GM12892 (cell line): ENCODE measurements at regions not wholly inside any gene's neighbourhood (a gene's known extent, or its start where the extent isn't known, plus 50 kb on each side); places are given as distances from the start of the nearest gene placed in this dataset.

ENCODE experiments used
- DNase-seq: peaks from one replicate; pipeline ENCODE4 v3.0.0; 2011; ENCODE audit not compliant: insufficient read length
- FAIRE-seq: peaks from 2 replicates; lab custom pipeline; 2011; peaks lifted over from hg19 to GRCh38; lab: Jason Lieb, UNC
- POLR2A ChIP-seq: IDR thresholded peaks from 2 replicates; pipeline ENCODE4 v1.6.1; 2011; ENCODE audit warnings: low read depth, low read length, control low read depth
- POLR2AphosphoS5 ChIP-seq: IDR thresholded peaks from 2 replicates; pipeline ENCODE4 v1.6.1; 2011; ENCODE audit warnings: low read depth, low read length, control low read depth
- TAF1 ChIP-seq: IDR thresholded peaks from 2 replicates; pipeline ENCODE4 v1.6.1; 2011; ENCODE audit warnings: low read depth, mild to moderate bottlenecking, control low read depth, low read length, borderline replicate concordance

- no peak for TF ChIP-seq POLR2AphosphoS5
- TF ChIP-seq TAF1, result no peak
- no peak for TF ChIP-seq POLR2A
- DNase-seq (no peak), FAIRE-seq (no peak)
Measured at GRCh38 chr14:53549956-53550355, 396.8 kb upstream of the DDHD1 start.

- TF ChIP-seq POLR2AphosphoS5 (no peak), POLR2A (no peak), TAF1 (no peak)
- DNase-seq (no peak), FAIRE-seq (no peak)
Measured at GRCh38 chr14:53547593-53547992, 394.5 kb upstream of the DDHD1 start.

GRCh38 chr14:53545217-53545616 is 392.1 kb upstream of the DDHD1 start:
- TF ChIP-seq POLR2A (no peak), POLR2AphosphoS5 (no peak), TAF1 (no peak)
- FAIRE-seq, result peak; percentile 82

GRCh38 chr14:53542732-53543131 is 389.6 kb upstream of the DDHD1 start:
- no peak for FAIRE-seq
- DNase-seq, result no peak
- TF ChIP-seq POLR2AphosphoS5 (no peak), TAF1 (no peak), POLR2A (no peak)

More at GRCh38 chr14:53545217-53545616, 392.1 kb upstream of the DDHD1 start:
- DNase-seq, result no peak

- FAIRE-seq, result no peak
- TF ChIP-seq TAF1, result no peak
- TF ChIP-seq POLR2AphosphoS5, result no peak
- no peak for TF ChIP-seq POLR2A
- no peak for DNase-seq
Measured at GRCh38 chr14:53541411-53541810, 388.3 kb upstream of the DDHD1 start.

- no peak for TF ChIP-seq POLR2AphosphoS5
- TF ChIP-seq TAF1, result no peak
- no peak for TF ChIP-seq POLR2A
- peak; percentile 92 for FAIRE-seq
Measured at GRCh38 chr14:53539489-53540126, 386.5 kb upstream of the DDHD1 start.

GRCh38 chr14:53538316-53538881 is 385.3 kb upstream of the DDHD1 start:
- no peak for FAIRE-seq
- no peak for DNase-seq
- no peak for TF ChIP-seq TAF1
- TF ChIP-seq POLR2A, result no peak
- no peak for TF ChIP-seq POLR2AphosphoS5

More at GRCh38 chr14:53539489-53540126, 386.5 kb upstream of the DDHD1 start:
- peak; percentile 4 for DNase-seq

- FAIRE-seq, result no peak
- TF ChIP-seq POLR2A, result no peak
- TF ChIP-seq TAF1, result no peak
- no peak for TF ChIP-seq POLR2AphosphoS5
- no peak for DNase-seq
Measured at GRCh38 chr14:53537422-53538315, 384.5 kb upstream of the DDHD1 start.

- TF ChIP-seq TAF1, result no peak
- no peak for TF ChIP-seq POLR2A
- no peak for TF ChIP-seq POLR2AphosphoS5
- FAIRE-seq (no peak), DNase-seq (no peak)
Measured at GRCh38 chr14:53536446-53536845, 383.3 kb upstream of the DDHD1 start.

- no peak for DNase-seq
- FAIRE-seq, result no peak
- no peak for TF ChIP-seq TAF1
- TF ChIP-seq POLR2A, result no peak
- no peak for TF ChIP-seq POLR2AphosphoS5
Measured at GRCh38 chr14:53534841-53535240, 381.7 kb upstream of the DDHD1 start.

GRCh38 chr14:53533384-53533970 is 380.4 kb upstream of the DDHD1 start:
- DNase-seq, result no peak
- FAIRE-seq, result no peak
- TF ChIP-seq TAF1 (no peak), POLR2A (no peak), POLR2AphosphoS5 (no peak)
